ENCODE measurements at regions not wholly inside any gene's neighbourhood (a gene's known extent, or its start where the extent isn't known, plus 50 kb on each side); places are given as distances from the start of the nearest gene placed in this dataset.

- DNase-seq (ENCODE audit: extremely low spot score) = no peak
- TF ChIP-seq FOXM1 (IDR thresholded peaks at IDR 0.05; ENCODE audit: borderline replicate concordance) = no peak
- no peak for TF ChIP-seq TARDBP (IDR thresholded peaks at IDR 0.05)
- no peak for TF ChIP-seq SP1 (IDR thresholded peaks at IDR 0.05)
- TF ChIP-seq ZNF384 (IDR thresholded peaks at IDR 0.05) = no peak
- no peak for TF ChIP-seq LEF1 (IDR thresholded peaks at IDR 0.05; ENCODE audit: borderline replicate concordance)
- TF ChIP-seq NFRKB (IDR thresholded peaks at IDR 0.05) = no peak
- no peak for TF ChIP-seq CTBP1 (IDR thresholded peaks at IDR 0.05; ENCODE audit: borderline replicate concordance)
- TF ChIP-seq ELF4 (IDR thresholded peaks at IDR 0.05) = no peak
- TF ChIP-seq ARNT (IDR thresholded peaks at IDR 0.05) = no peak
- TF ChIP-seq, protein P1, sequence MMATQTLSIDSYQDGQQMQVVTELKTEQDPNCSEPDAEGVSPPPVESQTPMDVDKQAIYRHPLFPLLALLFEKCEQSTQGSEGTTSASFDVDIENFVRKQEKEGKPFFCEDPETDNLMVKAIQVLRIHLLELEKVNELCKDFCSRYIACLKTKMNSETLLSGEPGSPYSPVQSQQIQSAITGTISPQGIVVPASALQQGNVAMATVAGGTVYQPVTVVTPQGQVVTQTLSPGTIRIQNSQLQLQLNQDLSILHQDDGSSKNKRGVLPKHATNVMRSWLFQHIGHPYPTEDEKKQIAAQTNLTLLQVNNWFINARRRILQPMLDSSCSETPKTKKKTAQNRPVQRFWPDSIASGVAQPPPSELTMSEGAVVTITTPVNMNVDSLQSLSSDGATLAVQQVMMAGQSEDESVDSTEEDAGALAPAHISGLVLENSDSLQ (IDR thresholded peaks at IDR 0.05) = no peak
- CTCF ChIA-PET = no interaction called here
- POLR2A ChIA-PET = no interaction called here
Observed at GRCh38 chr2:58527647-58528046, 286.5 kb upstream of the FANCL start.

DNA sequence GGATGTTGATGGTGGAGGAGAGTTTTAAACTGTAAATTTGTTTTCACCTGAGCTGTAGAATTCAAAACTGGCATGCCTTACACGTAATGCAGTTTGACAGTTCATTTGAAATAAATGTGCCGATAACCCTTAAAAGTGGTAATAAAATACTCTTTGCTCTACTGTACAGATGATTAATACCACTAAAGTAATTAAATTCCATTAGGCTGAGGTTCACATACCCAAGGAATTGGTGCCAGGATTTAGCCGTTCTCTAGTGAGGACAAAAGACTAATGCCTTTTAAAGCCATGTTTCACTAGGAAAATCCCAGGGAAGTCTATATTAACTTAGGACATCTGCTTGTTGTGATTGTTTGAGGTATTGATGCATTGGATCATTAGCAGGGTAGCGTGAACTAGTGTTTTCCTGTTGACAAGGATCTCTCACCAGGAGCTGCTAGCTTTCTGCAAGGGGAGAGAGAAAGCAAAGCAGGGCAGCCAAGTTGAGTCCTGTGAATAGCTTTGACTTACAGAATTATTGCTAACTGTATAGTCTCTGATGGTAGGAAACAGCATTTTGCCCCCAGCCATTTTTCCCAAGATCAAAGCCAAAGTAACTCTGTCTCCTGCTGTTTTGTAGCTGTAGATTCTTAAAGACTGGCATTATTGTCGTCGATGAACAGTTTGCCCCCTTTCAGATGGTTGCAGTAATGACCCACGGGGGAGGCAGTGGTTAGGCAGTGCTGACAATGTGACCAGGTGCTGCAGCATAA, 280.9 kb upstream of the FANCL start:
- TF ChIP-seq TARDBP (IDR thresholded peaks at IDR 0.05) (no peak), FOXK2 (IDR thresholded peaks at IDR 0.05) (no peak), ZNF384 (IDR thresholded peaks at IDR 0.05) (no peak), NFRKB (IDR thresholded peaks at IDR 0.05) (no peak), HDGF (IDR thresholded peaks at IDR 0.05; ENCODE audit: borderline replicate concordance) (no peak), SP1 (IDR thresholded peaks at IDR 0.05) (no peak), FOXM1 (IDR thresholded peaks at IDR 0.05; ENCODE audit: borderline replicate concordance) (no peak), FOXA1 (IDR thresholded peaks at IDR 0.05) (no peak), L3MBTL2 (conservative IDR thresholded peaks at IDR 0.05) (no peak), ELF4 (IDR thresholded peaks at IDR 0.05) (no peak), ARNT (IDR thresholded peaks at IDR 0.05) (no peak), LEF1 (IDR thresholded peaks at IDR 0.05; ENCODE audit: borderline replicate concordance) (no peak), CTBP1 (IDR thresholded peaks at IDR 0.05; ENCODE audit: borderline replicate concordance) (no peak), SUZ12 (IDR thresholded peaks at IDR 0.05) (no peak), BHLHE40 (IDR thresholded peaks at IDR 0.05; ENCODE audit: borderline replicate concordance) (no peak)
- TF ChIP-seq, protein P1 (IDR thresholded peaks at IDR 0.05) = no peak
- DNase-seq (ENCODE audit: extremely low spot score) = no peak
- POLR2A ChIA-PET = no interaction called here
- CTCF ChIA-PET = no interaction called here

DNA sequence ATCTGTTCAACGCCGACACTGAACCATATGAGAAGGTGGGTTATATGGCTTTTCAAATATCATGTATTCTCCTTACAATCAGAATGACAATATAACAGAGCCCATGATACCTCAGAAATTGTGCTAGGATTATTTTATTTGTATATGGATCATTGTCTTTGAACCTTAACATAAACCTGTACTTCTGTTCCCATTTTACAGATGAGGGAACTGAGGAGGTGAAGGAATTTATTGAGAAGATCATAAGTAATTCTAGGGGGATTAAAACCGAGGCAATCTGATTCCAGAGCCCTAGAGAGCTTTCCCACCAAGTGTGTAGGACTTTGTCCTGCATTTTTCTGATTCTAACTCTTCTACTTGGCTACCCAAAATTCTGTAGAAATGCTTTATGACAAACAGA, 279.8 kb upstream of the FANCL start:
- TF ChIP-seq FOXK2 (IDR thresholded peaks at IDR 0.05) = no peak
- no peak for TF ChIP-seq L3MBTL2 (conservative IDR thresholded peaks at IDR 0.05)
- TF ChIP-seq ZNF384 (IDR thresholded peaks at IDR 0.05) = no peak
- TF ChIP-seq SP1 (IDR thresholded peaks at IDR 0.05) = no peak
- TF ChIP-seq LEF1 (IDR thresholded peaks at IDR 0.05; ENCODE audit: borderline replicate concordance) = no peak
- no peak for TF ChIP-seq NFRKB (IDR thresholded peaks at IDR 0.05)
- DNase-seq (ENCODE audit: extremely low spot score) = no peak
- POLR2A ChIA-PET = no interaction called here
- CTCF ChIA-PET = no interaction called here

GRCh38 chr2:58517881-58518280, 276.8 kb upstream of the FANCL start:
- DNase-seq (ENCODE audit: extremely low spot score) = no peak
- POLR2A ChIA-PET = no interaction called here
- CTCF ChIA-PET = no interaction called here
- TF ChIP-seq SP1 (IDR thresholded peaks at IDR 0.05) (no peak), ELF4 (IDR thresholded peaks at IDR 0.05) (no peak), L3MBTL2 (conservative IDR thresholded peaks at IDR 0.05) (no peak), NFRKB (IDR thresholded peaks at IDR 0.05) (no peak), FOXM1 (IDR thresholded peaks at IDR 0.05; ENCODE audit: borderline replicate concordance) (no peak), TARDBP (IDR thresholded peaks at IDR 0.05) (no peak)
- TF ChIP-seq, protein P1 (IDR thresholded peaks at IDR 0.05) = no peak

DNA sequence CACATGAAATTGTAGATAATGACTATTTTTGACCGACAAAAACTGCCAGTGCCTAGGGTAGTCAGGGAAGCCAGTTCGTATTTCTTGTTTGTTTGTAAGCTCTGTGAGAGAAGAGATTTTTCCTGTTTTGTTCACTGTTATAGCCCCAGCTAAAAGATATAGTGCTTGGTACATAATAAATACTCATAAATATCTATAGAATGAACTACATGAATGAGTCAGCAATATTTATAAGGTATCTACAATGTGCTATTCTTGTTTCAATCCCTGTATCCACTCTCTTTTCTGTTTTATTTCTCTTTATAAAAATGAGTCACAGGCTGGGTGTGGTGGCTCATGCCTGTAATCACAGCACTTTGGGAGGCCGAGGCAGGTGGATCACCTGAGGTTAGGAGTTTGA, 275.6 kb upstream of the FANCL start:
- no peak for DNase-seq (ENCODE audit: extremely low spot score)
- ChIA-PET CTCF (interaction anchor here (0.7 to 0.9 kb wide), 2 partner anchors 12 to 183 kb away, joined by 3 read pairs; no protein-coding TSS in a partner anchor), POLR2A (interaction anchor here (0.7 kb wide), 1 partner anchor 14 kb away, joined by 3 read pairs; no protein-coding TSS in a partner anchor)
- TF ChIP-seq NFRKB (IDR thresholded peaks at IDR 0.05) = no peak
- no peak for TF ChIP-seq HDGF (IDR thresholded peaks at IDR 0.05; ENCODE audit: borderline replicate concordance)
- TF ChIP-seq ELF4 (IDR thresholded peaks at IDR 0.05) = no peak
- TF ChIP-seq FOXM1 (IDR thresholded peaks at IDR 0.05; ENCODE audit: borderline replicate concordance) = no peak
- no peak for TF ChIP-seq FOXA1 (IDR thresholded peaks at IDR 0.05)
- no peak for TF ChIP-seq L3MBTL2 (conservative IDR thresholded peaks at IDR 0.05)
- TF ChIP-seq CTBP1 (IDR thresholded peaks at IDR 0.05; ENCODE audit: borderline replicate concordance) = no peak
- no peak for TF ChIP-seq ARNT (IDR thresholded peaks at IDR 0.05)
- TF ChIP-seq FOXK2 (IDR thresholded peaks at IDR 0.05) = no peak
- no peak for TF ChIP-seq SUZ12 (IDR thresholded peaks at IDR 0.05)
- TF ChIP-seq BHLHE40 (IDR thresholded peaks at IDR 0.05; ENCODE audit: borderline replicate concordance) = no peak
- TF ChIP-seq ZNF384 (IDR thresholded peaks at IDR 0.05) = no peak
- TF ChIP-seq, protein P1 (IDR thresholded peaks at IDR 0.05) = no peak
- no peak for TF ChIP-seq LEF1 (IDR thresholded peaks at IDR 0.05; ENCODE audit: borderline replicate concordance)
- no peak for TF ChIP-seq SP1 (IDR thresholded peaks at IDR 0.05)
- TF ChIP-seq TARDBP (IDR thresholded peaks at IDR 0.05) = no peak

All from HEK293T (cell line).